ENCODE measurements at regions not wholly inside any gene's neighbourhood (a gene's known extent, or its start where the extent isn't known, plus 50 kb on each side); places are given as distances from the start of the nearest gene placed in this dataset.
A peak's percentile ranks its signal among the peaks of the same experiment; 100 is the strongest.

- no peak for TF ChIP-seq CTCF (IDR thresholded peaks at IDR 0.05; ENCODE audit: insufficient read depth, low read length, poor library complexity, severe bottlenecking)
- no peak for DNase-seq (ENCODE audit: low read depth)
- Histone ChIP-seq H3K4me3 (ENCODE audit: low read depth, low read length) (no peak overlapping the region), H3K36me3 (ENCODE audit: control insufficient read depth, insufficient read depth, low read length) (no peaks in the 10 kb centered on the region), H3K27me3 (ENCODE audit: control insufficient read depth, insufficient read depth, low read length) (no peaks in the 10 kb centered on the region)
Observed at GRCh38 chr5:125222597-125223240, 476.3 kb upstream of the ZNF608 start.

GRCh38 chr5:125225424-125225823 lies 479.0 kb upstream of the ZNF608 start:
- Histone ChIP-seq H3K4me3 (ENCODE audit: low read depth, low read length) (no peak overlapping the region), H3K27me3 (ENCODE audit: control insufficient read depth, insufficient read depth, low read length) (no peaks in the 10 kb centered on the region), H3K36me3 (ENCODE audit: control insufficient read depth, insufficient read depth, low read length) (no peaks in the 10 kb centered on the region)
- TF ChIP-seq CTCF (IDR thresholded peaks at IDR 0.05; ENCODE audit: insufficient read depth, low read length, poor library complexity, severe bottlenecking), result no peak
- no peak for DNase-seq (ENCODE audit: low read depth)

GRCh38 chr5:125226825-125227224 lies 480.4 kb upstream of the ZNF608 start:
- H3K36me3 ChIP-seq (ENCODE audit: control insufficient read depth, insufficient read depth, low read length), result no peaks in the 10 kb centered on the region
- no peak for TF ChIP-seq CTCF (IDR thresholded peaks at IDR 0.05; ENCODE audit: insufficient read depth, low read length, poor library complexity, severe bottlenecking)
- DNase-seq (ENCODE audit: low read depth), result no peak
- no peak overlapping the region for H3K4me3 ChIP-seq (ENCODE audit: low read depth, low read length)
- H3K27me3 ChIP-seq (ENCODE audit: control insufficient read depth, insufficient read depth, low read length), result no peaks in the 10 kb centered on the region

- H3K36me3 ChIP-seq (ENCODE audit: control insufficient read depth, insufficient read depth, low read length), result no peaks in the 10 kb centered on the region
Observed at GRCh38 chr5:125227333-125228095, 481.1 kb upstream of the ZNF608 start.

GRCh38 chr5:125228363-125229070 lies 482.1 kb upstream of the ZNF608 start:
- DNase-seq (ENCODE audit: low read depth), result no peak
- no peak overlapping the region for H3K4me3 ChIP-seq (ENCODE audit: low read depth, low read length)
- H3K27me3 ChIP-seq (ENCODE audit: control insufficient read depth, insufficient read depth, low read length), result no peaks in the 10 kb centered on the region
- H3K36me3 ChIP-seq (ENCODE audit: control insufficient read depth, insufficient read depth, low read length), result no peaks in the 10 kb centered on the region
- TF ChIP-seq CTCF (IDR thresholded peaks at IDR 0.05; ENCODE audit: insufficient read depth, low read length, poor library complexity, severe bottlenecking), result no peak

More at GRCh38 chr5:125227333-125228095, 481.1 kb upstream of the ZNF608 start:
- DNase-seq (ENCODE audit: low read depth), result no peak
- Histone ChIP-seq H3K4me3 (ENCODE audit: low read depth, low read length) (no peak overlapping the region), H3K27me3 (ENCODE audit: control insufficient read depth, insufficient read depth, low read length) (no peaks in the 10 kb centered on the region)
- peak; percentile 71 for TF ChIP-seq CTCF (IDR thresholded peaks at IDR 0.05; ENCODE audit: insufficient read depth, low read length, poor library complexity, severe bottlenecking)

Data from kidney epithelial cell (primary cell).